K562 (cell line): ENCODE measurements at regions not wholly inside any gene's neighbourhood (a gene's known extent, or its start where the extent isn't known, plus 50 kb on each side); places are given as distances from the start of the nearest gene placed in this dataset.

Experiments used
- ATAC-seq: fragments of 200-7000 bp; cut with Tn5 transposase; 3 replicates; pipeline ENCODE4 v1.9.1; 2020; ENCODE audit warnings: moderate library complexity
- BruUV-seq: library from RNA; stranded (reverse); fragments of 400-500 nt; replicated peaks from 2 replicates; lab custom pipeline; 2021; lab: Mats Ljungman, UMichigan
- CTCF ChIA-PET: fragments of 300-600 bp; formaldehyde crosslinking; extraction: SDS; loops from one replicate; lab custom pipeline; 2021; ENCODE audit warnings: low intra/inter-chr PET ratio; lab: Yijun Ruan, JAX
- POLR2A ChIA-PET: fragments of 300-600, 350-650 bp; sonication (Branson Sonifier 250); formaldehyde crosslinking; extraction: SDS; loops from one replicate; lab custom pipeline; 2021; ENCODE audit warnings: antibody characterized with exemption, inconsistent platforms; lab: Yijun Ruan, JAX
- DNase-seq, 4 experiments: peaks; one replicate each; pipeline versions ENCODE4 v3.0.0 to v3.0.0-alpha.2; 2011 to 2018; ENCODE audit warnings: low spot score in 3 of 4, mixed read lengths in 3 of 4; ENCODE audit errors: extremely low read depth in 1 of 4
- FAIRE-seq: peaks from 2 replicates; lab custom pipeline; 2011; peaks lifted over from hg19 to GRCh38; lab: Jason Lieb, UNC
- H2AFZ ChIP-seq: 2 replicates; pipeline ENCODE4 v1.6.0; 2011; ENCODE audit warnings: low read depth, low read length, control low read depth, inconsistent platforms
- H3K27ac ChIP-seq: fragments of 200-600 bp; 3 replicates; pipeline ENCODE4 v1.8.0; 2011; ENCODE audit warnings: low read depth, mild to moderate bottlenecking, control low read depth, inconsistent platforms, low read length, moderate library complexity, mixed read lengths; ENCODE audit errors: extremely low read depth
- H3K27me3 ChIP-seq, 2 experiments: fragments of 300-600 bp in 1 of 2; 2 replicates in 1 of 2; 3 replicates in 1 of 2; pipeline versions ENCODE4 v1.6.0 to v1.8.0; 2011; ENCODE audit warnings: inconsistent platforms in 2 of 2, low read length in 2 of 2, mild to moderate bottlenecking in 1 of 2, mixed read lengths in 1 of 2, moderate library complexity in 1 of 2; ENCODE audit not compliant: control insufficient read depth in 2 of 2, insufficient read depth in 2 of 2
- H3K36me3 ChIP-seq: fragments of 300-600 bp; 3 replicates; pipeline ENCODE4 v1.8.0; 2011; ENCODE audit warnings: mild to moderate bottlenecking, low read length, inconsistent platforms; ENCODE audit not compliant: control insufficient read depth, insufficient read depth
- H3K4me1 ChIP-seq, 2 experiments: fragments of 200-600 bp in 1 of 2; replicated peaks in 1 of 2; 2 replicates in 1 of 2; 3 replicates in 1 of 2; pipeline versions ENCODE4 v1.5.1 to v1.8.0; 2011; ENCODE audit warnings: inconsistent platforms in 2 of 2, low read length in 2 of 2, mild to moderate bottlenecking in 1 of 2, mixed read lengths in 1 of 2, moderate library complexity in 1 of 2; ENCODE audit not compliant: control insufficient read depth in 2 of 2, insufficient read depth in 2 of 2
- H3K4me2 ChIP-seq: 2 replicates; pipeline ENCODE4 v1.6.1; 2011; ENCODE audit warnings: low read length, control low read depth, inconsistent platforms, mixed read lengths; ENCODE audit not compliant: insufficient read depth
- H3K4me3 ChIP-seq: fragments of 200-600 bp; sonication (generic), shearing (Covaris generic); 2 replicates; pipeline ENCODE4 v1.5.1; 2016; ENCODE audit warnings: control low read depth, inconsistent platforms
- H3K79me2 ChIP-seq: fragments of 200-600 bp; 3 replicates; pipeline ENCODE4 v1.8.0; 2011; ENCODE audit warnings: low read length, inconsistent platforms; ENCODE audit not compliant: control insufficient read depth, insufficient read depth
- H3K9ac ChIP-seq, 2 experiments: 2 replicates each; pipeline versions ENCODE4 v1.6.0 to v1.6.1; 2011; ENCODE audit warnings: low read depth in 2 of 2, low read length in 2 of 2, control low read depth in 1 of 2, inconsistent platforms in 1 of 2, mild to moderate bottlenecking in 1 of 2, mixed read lengths in 1 of 2; ENCODE audit not compliant: insufficient read depth in 1 of 2
- H3K9me1 ChIP-seq: one replicate; pipeline ENCODE4 v1.6.0; 2011; ENCODE audit warnings: inconsistent platforms, mild to moderate bottlenecking, low read length, moderate library complexity; ENCODE audit not compliant: control insufficient read depth, insufficient read depth
- H3K9me3 ChIP-seq: replicated peaks from 2 replicates; pipeline ENCODE4 v1.5.1; 2011; ENCODE audit warnings: low read depth, low read length, inconsistent platforms; ENCODE audit not compliant: control insufficient read depth, insufficient read depth
- H4K20me1 ChIP-seq: replicated peaks from 2 replicates; pipeline ENCODE4 v1.6.1; 2011; ENCODE audit warnings: low read length, inconsistent platforms, mixed read lengths; ENCODE audit not compliant: control insufficient read depth, insufficient read depth
- FOXO4 ChIP-seq: fragments of 450-650 bp; formaldehyde crosslinking; IDR thresholded peaks from 2 replicates; pipeline ENCODE4 v1.4.0; 2020; ENCODE audit warnings: mild to moderate bottlenecking, moderate library complexity
- JUN ChIP-seq, 2 experiments: sonication (generic) in 1 of 2; formaldehyde crosslinking in 1 of 2; IDR thresholded peaks; 2 replicates each; pipeline versions ENCODE4 v1.6.1 to v1.8.0; 2012 to 2022; ENCODE audit warnings: borderline replicate concordance in 2 of 2, mild to moderate bottlenecking in 2 of 2, improper control_type of control experiment in 1 of 2, low read depth in 1 of 2, low read length in 1 of 2, missing genetic modification reagents in 1 of 2
- MBD1 ChIP-seq: fragments of 250-450 bp; sonication (Bioruptor Pico); IDR thresholded peaks from 2 replicates; pipeline ENCODE4 v1.8.0; 2022; ENCODE audit warnings: inconsistent platforms
- MEF2D ChIP-seq: conservative IDR thresholded peaks from 2 replicates; pipeline ENCODE4 v1.6.1; 2016; ENCODE audit warnings: low read depth, missing genetic modification characterization, missing compliant biosample characterization
- MTA2 ChIP-seq: fragments of 450-650 bp; IDR thresholded peaks from 2 replicates; pipeline ENCODE4 v1.6.1; 2016; ENCODE audit warnings: low read depth
- MXD1 ChIP-seq: fragments of 250-450 bp; sonication (Bioruptor Pico); IDR thresholded peaks from 2 replicates; pipeline ENCODE4 v1.8.0; 2021; ENCODE audit warnings: borderline replicate concordance, mild to moderate bottlenecking, moderate library complexity; ENCODE audit not compliant: poor library complexity, severe bottlenecking
- NCOA6 ChIP-seq: fragments of 450-650 bp; IDR thresholded peaks from 2 replicates; pipeline ENCODE4 v1.6.1; 2017; ENCODE audit warnings: mild to moderate bottlenecking
- RBM39 ChIP-seq: fragments of 200-400 bp; formaldehyde crosslinking; optimal IDR thresholded peaks from 2 replicates; pipeline ENCODE3; 2018; ENCODE audit warnings: low read depth, low read length
- RHOXF2B ChIP-seq: fragments of 250-450 bp; sonication (Bioruptor Pico); conservative IDR thresholded peaks from 2 replicates; pipeline ENCODE4 v1.5.1; 2021
- SAFB ChIP-seq: fragments of 200-400 bp; formaldehyde crosslinking; IDR thresholded peaks from 2 replicates; pipeline ENCODE4 v1.6.1; 2017; ENCODE audit warnings: low read depth, low read length, borderline replicate concordance
- UBTF ChIP-seq, 2 experiments: IDR thresholded peaks; 2 replicates each; pipeline ENCODE4 v1.6.1; 2012; ENCODE audit warnings: improper control_type of control experiment in 2 of 2, low read depth in 2 of 2, low read length in 2 of 2, borderline replicate concordance in 1 of 2
- ZBTB1 ChIP-seq: sonication (generic); formaldehyde crosslinking; IDR thresholded peaks from 2 replicates; pipeline ENCODE4 v1.8.1; 2023; ENCODE audit warnings: missing genetic modification reagents, low read depth, mild to moderate bottlenecking, borderline replicate concordance
- ZNF408 ChIP-seq: fragments of 250-450 bp; sonication (Bioruptor Pico); IDR thresholded peaks from 2 replicates; pipeline ENCODE4 v1.4.0; 2020; ENCODE audit warnings: low read depth, mild to moderate bottlenecking, moderate library complexity
- ZNF639 ChIP-seq, 2 experiments: fragments of 200-800 bp in 1 of 2; sonication (Bioruptor generic) in 1 of 2; sonication (generic) in 1 of 2; formaldehyde crosslinking in 1 of 2; IDR thresholded peaks in 1 of 2; conservative IDR thresholded peaks in 1 of 2; 2 replicates each; pipeline versions ENCODE4 v1.5.0 to v1.6.1; 2016 to 2020; ENCODE audit warnings: missing compliant biosample characterization in 1 of 2, missing genetic modification characterization in 1 of 2, missing genetic modification reagents in 1 of 2
- WGBS: fragments of 100-300 bp; shearing (Covaris generic); methylation state at CpG from one replicate; pipeline ENCODE4 v1.1.6; 2016; ENCODE audit warnings: low coverage, mixed read lengths; ENCODE audit not compliant: insufficient coverage; ENCODE audit errors: missing lambda C conversion rate; 5-methylcytosine and 5-hydroxymethylcytosine counted together
- in situ Hi-C: fragments of 300-500 bp; cut with MboI; formaldehyde crosslinking; loops from 4 replicates; pipeline ENCODE4 v1.15.0; 2018; ENCODE audit warnings: inconsistent platforms, mixed read lengths
- intact Hi-C: fragments of 100-400 bp; cut with micrococcal nuclease; formaldehyde crosslinking; loops from 2 replicates; pipeline ENCODE4 v1.14.2; 2022

GRCh38 chr2:41222593-41222992 lies 770.7 kb upstream of the SLC8A1 start:
- in situ Hi-C loops, result no loop called here
- H3K4me1 ChIP-seq, result no peaks in the 10 kb centered on the region
- no peak for FAIRE-seq
- H3K27ac ChIP-seq, result no peak overlapping the region
- no TSS peak for BruUV-seq
- no peaks in the 10 kb centered on the region for H3K79me2 ChIP-seq
- H3K27me3 ChIP-seq, result no peaks in the 10 kb centered on the region
- no peaks in the 10 kb centered on the region for H3K36me3 ChIP-seq
- intact Hi-C loops, result no loop called here
- no peaks in the 10 kb centered on the region; the same call in 1 of the 2 replicates for H3K9me3 ChIP-seq
- no peak for DNase-seq
- no peak overlapping the region for H3K4me2 ChIP-seq
- no peaks in the 10 kb centered on the region for H3K9me1 ChIP-seq
- H2AFZ ChIP-seq, result no peak overlapping the region
- ATAC-seq, result no peak
- 0% methylated on average over 1 of the region's 1 CpG for WGBS
- H3K4me3 ChIP-seq, result no peak overlapping the region
- ChIA-PET POLR2A (no interaction called here), CTCF (no interaction called here)
- H3K9ac ChIP-seq, result no peak overlapping the region
- no peaks in the 10 kb centered on the region for H4K20me1 ChIP-seq
- no peak for TF ChIP-seq RBM39
- TF ChIP-seq UBTF (IDR thresholded peaks at IDR 0.05; ENCODE audit: borderline replicate concordance in 1 of 2, low read depth in 2 of 2, low read length in 2 of 2), result no peak
- no peak for TF ChIP-seq MTA2
- TF ChIP-seq ZNF408 (CRISPR knock-in tag), result no peak
- TF ChIP-seq RHOXF2B (CRISPR knock-in tag), result no peak
- TF ChIP-seq ZNF639 (CRISPR knock-in tag; conservative IDR thresholded peaks at IDR 0.05 in 1 of 2, IDR thresholded peaks at IDR 0.05 in 1 of 2), result no peak
- TF ChIP-seq MBD1 (CRISPR knock-in tag), result no peak
- TF ChIP-seq ZBTB1 (CRISPR knock-in tag), result no peak
- no peak for TF ChIP-seq NCOA6
- TF ChIP-seq MEF2D (tag), result no peak
- TF ChIP-seq SAFB, result no peak
- no peak for TF ChIP-seq FOXO4
- TF ChIP-seq JUN (IDR thresholded peaks at IDR 0.05; ENCODE audit: borderline replicate concordance, low read depth, low read length), result no peak
- TF ChIP-seq JUN (CRISPR knock-in tag; IDR thresholded peaks at IDR 0.05; ENCODE audit: borderline replicate concordance), result no peak
- TF ChIP-seq MXD1 (CRISPR knock-in tag), result no peak
